Neuronal stem cell (in vitro differentiated cells): ENCODE measurements at regions not wholly inside any gene's neighbourhood (a gene's known extent, or its start where the extent isn't known, plus 50 kb on each side); places are given as distances from the start of the nearest gene placed in this dataset.

Experiments used
- DNase-seq: peaks from one replicate; pipeline ENCODE4 v3.0.0-alpha.2; 2013; ENCODE audit warnings: low spot score
- H2AFZ ChIP-seq: one replicate; pipeline ENCODE4 v1.6.1; 2013; ENCODE audit warnings: mild to moderate bottlenecking, low read length, inconsistent platforms
- H2AK5ac ChIP-seq: 2 replicates; pipeline ENCODE4 v1.6.1; 2013; ENCODE audit warnings: low read depth, mild to moderate bottlenecking, inconsistent platforms, low read length, moderate library complexity, mixed read lengths
- H2BK120ac ChIP-seq: 2 replicates; pipeline ENCODE4 v1.6.1; 2013; ENCODE audit warnings: low read depth, mild to moderate bottlenecking, inconsistent platforms, low read length, moderate library complexity, mixed read lengths
- H2BK12ac ChIP-seq: one replicate; pipeline ENCODE4 v1.6.1; 2013; ENCODE audit warnings: low read length, inconsistent platforms
- H2BK15ac ChIP-seq: 2 replicates; pipeline ENCODE4 v1.6.1; 2013; ENCODE audit warnings: mild to moderate bottlenecking, low read length, inconsistent platforms, mixed read lengths
- H2BK5ac ChIP-seq: one replicate; pipeline ENCODE4 v1.6.1; 2013; ENCODE audit warnings: inconsistent platforms, mild to moderate bottlenecking, low read length, moderate library complexity
- H3K14ac ChIP-seq: one replicate; pipeline ENCODE4 v1.6.1; 2013; ENCODE audit warnings: low read length, inconsistent platforms
- H3K18ac ChIP-seq: 2 replicates; pipeline ENCODE4 v1.6.1; 2013; ENCODE audit warnings: low read length, inconsistent platforms
- H3K23ac ChIP-seq: 2 replicates; pipeline ENCODE4 v1.6.1; 2013; ENCODE audit warnings: low read depth, mild to moderate bottlenecking, mixed read lengths, low read length, inconsistent platforms; ENCODE audit not compliant: poor library complexity
- H3K27ac ChIP-seq: replicated peaks from 3 replicates; pipeline ENCODE4 v1.5.1; 2013; ENCODE audit warnings: low read length, inconsistent platforms
- H3K27me3 ChIP-seq, 3 experiments: 2 replicates each; pipeline ENCODE4 v1.6.1; 2013; ENCODE audit warnings: low read length in 3 of 3, mild to moderate bottlenecking in 2 of 3, inconsistent platforms in 1 of 3, low read depth in 1 of 3, mixed read lengths in 1 of 3, moderate library complexity in 1 of 3; ENCODE audit not compliant: control insufficient read depth in 3 of 3, insufficient read depth in 3 of 3
- H3K36me3 ChIP-seq, 2 donors: replicated peaks in 1 of 2; 2 replicates each; pipeline ENCODE4 v1.6.1; 2013; ENCODE audit warnings: low read length in 2 of 2; ENCODE audit not compliant: control insufficient read depth in 2 of 2, insufficient read depth in 2 of 2
- H3K4ac ChIP-seq: 2 replicates; pipeline ENCODE4 v1.6.1; 2013; ENCODE audit warnings: inconsistent platforms, mild to moderate bottlenecking, low read length, moderate library complexity
- H3K4me1 ChIP-seq, 2 donors: 1 replicate in 1 of 2; 2 replicates in 1 of 2; pipeline ENCODE4 v1.6.1; 2013; ENCODE audit warnings: low read length in 2 of 2, low read depth in 1 of 2; ENCODE audit not compliant: control insufficient read depth in 2 of 2, insufficient read depth in 1 of 2
- H3K4me2 ChIP-seq: one replicate; pipeline ENCODE4 v1.6.1; 2013; ENCODE audit warnings: mild to moderate bottlenecking, low read length, inconsistent platforms; ENCODE audit not compliant: insufficient read depth, poor library complexity, severe bottlenecking
- H3K4me3 ChIP-seq, 2 donors: 2 replicates each; pipeline ENCODE4 v1.5.1; 2013; ENCODE audit warnings: low read length in 2 of 2, mild to moderate bottlenecking in 2 of 2, inconsistent platforms in 1 of 2, moderate library complexity in 1 of 2
- H3K79me1 ChIP-seq: one replicate; pipeline ENCODE4 v1.6.1; 2013; ENCODE audit warnings: low read depth, mild to moderate bottlenecking, inconsistent platforms, low read length, moderate library complexity
- H3K9ac ChIP-seq: one replicate; pipeline ENCODE4 v1.6.1; 2013; ENCODE audit warnings: mild to moderate bottlenecking, low read depth, low read length, inconsistent platforms; ENCODE audit not compliant: poor library complexity
- H3K9me3 ChIP-seq, 2 donors: replicated peaks in 1 of 2; 2 replicates each; pipeline versions ENCODE3 to v1.6.1; 2013; ENCODE audit warnings: low read length in 2 of 2, mild to moderate bottlenecking in 2 of 2, inconsistent platforms in 1 of 2, low read depth in 1 of 2, mixed read lengths in 1 of 2, moderate library complexity in 1 of 2; ENCODE audit not compliant: control insufficient read depth in 2 of 2, insufficient read depth in 1 of 2
- H4K8ac ChIP-seq: one replicate; pipeline ENCODE4 v1.6.1; 2013; ENCODE audit warnings: low read depth, mild to moderate bottlenecking, inconsistent platforms, low read length, moderate library complexity
- H4K91ac ChIP-seq: one replicate; pipeline ENCODE4 v1.6.1; 2013; ENCODE audit warnings: low read length, low read depth, mild to moderate bottlenecking, inconsistent platforms; ENCODE audit not compliant: poor library complexity
- WGBS, 2 donors: extraction: QIAGEN DNeasy Blood & Tissue Kit; methylation state at CpG; one replicate each; pipeline ENCODE4 v1.1.7; 2013; ENCODE audit warnings: missing lambda C conversion rate in 2 of 2, mixed read lengths in 1 of 2; ENCODE audit not compliant: insufficient read length in 2 of 2, insufficient replicate concordance in 1 of 2; ENCODE audit errors: extremely low coverage in 2 of 2; 5-methylcytosine and 5-hydroxymethylcytosine counted together

DNA sequence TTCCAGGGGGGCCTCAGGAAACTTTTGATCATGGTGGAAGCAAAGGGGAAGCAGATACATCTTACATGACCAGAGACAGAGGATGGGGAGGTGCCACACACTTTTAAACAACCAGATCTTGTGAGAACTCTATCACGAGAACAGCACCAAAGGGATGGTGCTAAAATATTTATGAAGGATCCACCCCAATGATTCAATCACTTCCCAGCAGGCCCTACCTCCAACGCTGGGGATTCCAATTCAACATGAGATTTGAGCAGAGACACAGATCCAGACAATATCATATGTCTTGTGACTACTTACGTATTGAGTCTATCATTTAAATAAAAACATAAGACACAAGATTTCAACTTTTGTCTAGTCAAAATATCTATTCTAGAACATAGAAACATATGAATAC lies 351.9 kb downstream of the EPM2A start:
- Histone ChIP-seq H3K79me1 (no peaks in the 10 kb centered on the region), H2AK5ac (no peak overlapping the region), H3K14ac (no peak overlapping the region), H2BK5ac (no peak overlapping the region), H3K4me1 (no peaks in the 10 kb centered on the region), H3K27ac (no peak overlapping the region), H3K4ac (no peak overlapping the region), H3K23ac (no peak overlapping the region), H3K4me2 (no peak overlapping the region), H2BK12ac (no peak overlapping the region), H3K18ac (no peak overlapping the region), H4K8ac (no peak overlapping the region), H4K91ac (no peak overlapping the region), H3K36me3 (no peaks in the 10 kb centered on the region), H3K4me3 (no peak overlapping the region), H3K9ac (no peak overlapping the region), H3K9me3 (no peaks in the 10 kb centered on the region), H2BK15ac (no peak overlapping the region), H2BK120ac (no peak overlapping the region), H2AFZ (no peak overlapping the region), H3K27me3 (no peaks in the 10 kb centered on the region)
- WGBS, 2 donors, result no CpG with 5 or more reads among the region's 3 CpGs
- DNase-seq, result no peak

GRCh38 chr6:145384503-145384902 lies 350.8 kb downstream of the EPM2A start:
- no peak overlapping the region for H3K14ac ChIP-seq
- no peak overlapping the region for H2AK5ac ChIP-seq
- H2BK5ac ChIP-seq, result no peak overlapping the region
- no peaks in the 10 kb centered on the region for H3K4me1 ChIP-seq
- no peak overlapping the region for H2BK12ac ChIP-seq
- no peak overlapping the region for H3K4me3 ChIP-seq
- no peak overlapping the region for H3K4ac ChIP-seq
- H3K9ac ChIP-seq, result no peak overlapping the region
- no peak overlapping the region for H4K8ac ChIP-seq
- H3K9me3 ChIP-seq, result no peaks in the 10 kb centered on the region
- no peak overlapping the region for H2AFZ ChIP-seq
- H2BK120ac ChIP-seq, result no peak overlapping the region
- no peak overlapping the region for H2BK15ac ChIP-seq
- no peaks in the 10 kb centered on the region for H3K36me3 ChIP-seq
- no peak overlapping the region for H3K23ac ChIP-seq
- H3K79me1 ChIP-seq, result no peaks in the 10 kb centered on the region
- DNase-seq, result no peak
- H3K4me2 ChIP-seq, result no peak overlapping the region
- no peak overlapping the region for H3K27ac ChIP-seq
- no peaks in the 10 kb centered on the region for H3K27me3 ChIP-seq
- H3K18ac ChIP-seq, result no peak overlapping the region
- H4K91ac ChIP-seq, result no peak overlapping the region

DNA sequence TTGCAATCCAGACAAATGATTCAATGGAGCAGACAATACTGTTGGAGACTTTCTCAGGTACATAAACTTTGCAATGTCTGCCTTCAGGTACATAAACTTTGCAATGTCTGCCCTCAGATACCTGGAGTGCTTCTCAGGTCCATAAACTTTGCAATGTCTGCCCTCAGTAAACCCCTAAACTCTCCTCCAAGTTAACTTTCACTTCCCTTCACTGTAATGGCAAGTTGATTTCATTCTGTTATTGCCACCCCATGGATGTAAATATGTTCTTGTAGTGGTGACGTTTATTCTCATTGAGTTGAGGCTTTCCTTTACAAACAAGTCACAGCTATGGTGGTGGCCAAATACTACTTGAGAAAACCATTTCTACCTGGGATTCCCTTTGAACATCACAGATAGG lies 338.8 kb downstream of the EPM2A start:
- Histone ChIP-seq H3K4ac (no peak overlapping the region), H3K4me3 (no peak overlapping the region), H3K9ac (no peak overlapping the region), H2AK5ac (no peak overlapping the region), H3K36me3 (no peaks in the 10 kb centered on the region), H3K18ac (no peak overlapping the region), H4K91ac (no peak overlapping the region), H3K27me3 (no peaks in the 10 kb centered on the region), H2BK12ac (no peak overlapping the region), H2AFZ (no peak overlapping the region), H3K4me1 (no peaks in the 10 kb centered on the region), H4K8ac (no peak overlapping the region), H3K4me2 (no peak overlapping the region), H2BK15ac (no peak overlapping the region), H3K14ac (no peak overlapping the region), H3K9me3 (no peaks in the 10 kb centered on the region), H3K23ac (no peak overlapping the region), H3K27ac (no peak overlapping the region), H2BK5ac (no peak overlapping the region), H2BK120ac (no peak overlapping the region), H3K79me1 (no peaks in the 10 kb centered on the region)
- no CpG with 5 or more reads among the region's 1 CpG for WGBS, 2 donors
- no peak for DNase-seq

GRCh38 chr6:145400508-145400907 lies 334.8 kb downstream of the EPM2A start:
- Histone ChIP-seq H3K27ac (no peak overlapping the region), H3K23ac (no peak overlapping the region), H3K36me3 (no peaks in the 10 kb centered on the region), H2BK12ac (no peak overlapping the region), H2BK5ac (no peak overlapping the region), H3K4me3 (no peak overlapping the region), H3K14ac (no peak overlapping the region), H3K79me1 (no peaks in the 10 kb centered on the region), H4K8ac (no peak overlapping the region), H3K4me2 (no peak overlapping the region), H2BK120ac (no peak overlapping the region), H2BK15ac (no peak overlapping the region), H2AFZ (no peak overlapping the region), H3K4me1 (no peaks in the 10 kb centered on the region), H4K91ac (no peak overlapping the region), H2AK5ac (no peak overlapping the region), H3K9me3 (no peaks in the 10 kb centered on the region), H3K27me3 (no peaks in the 10 kb centered on the region), H3K18ac (no peak overlapping the region), H3K4ac (no peak overlapping the region), H3K9ac (no peak overlapping the region)
- no CpG with 5 or more reads among the region's 4 CpGs for whole genome bisulfite sequencing, 2 donors
- no peak for DNase-seq
